Sciatic nerve (tissue), 2 donors: ENCODE measurements at regions not wholly inside any gene's neighbourhood (a gene's known extent, or its start where the extent isn't known, plus 50 kb on each side); places are given as distances from the start of the nearest gene placed in this dataset.
"Not testable (repeated sequence)": the region's sequence is repeated elsewhere in the genome, so short reads cannot be mapped to it uniquely, and the experiment has no call there.

ENCODE experiments used
- ATAC-seq: fragments of 200-7000 bp; cut with Tn5 transposase; one replicate; pipeline ENCODE4 v1.9.1; 2020; ENCODE audit warnings: mild to moderate bottlenecking, moderate library complexity
- DNase-seq: peaks from one replicate; pipeline ENCODE4 v3.0.0-alpha.2; 2020; ENCODE audit warnings: low spot score
- intact Hi-C: fragments of 100-400 bp; cut with DNase I; formaldehyde crosslinking; loops from one replicate; pipeline ENCODE4 v1.14.2; 2022
- donor health status: DM: no; HTN: no; CAD: no.
- donor health status: DM: no; HTN: no; CAD: no.

DNA sequence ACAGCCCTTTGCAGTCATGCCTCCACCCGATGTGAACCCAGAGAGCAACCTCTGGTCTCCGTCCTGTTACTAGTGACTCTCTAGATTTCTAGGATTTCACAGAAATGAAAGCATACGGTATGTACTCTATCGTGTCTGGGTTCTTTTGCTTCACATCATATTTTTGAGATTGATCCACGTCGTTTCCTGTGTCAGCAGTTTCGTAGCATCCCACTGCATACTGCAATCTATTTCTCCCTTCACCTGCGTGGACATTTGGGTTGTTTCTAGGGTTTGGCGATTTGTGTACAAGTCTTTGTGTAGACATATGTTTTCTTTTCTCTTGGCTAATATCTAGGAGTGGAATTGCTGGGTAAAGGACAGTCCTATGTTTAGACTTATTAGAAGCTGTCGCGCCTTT lies 119.8 kb upstream of the PCBD1 start:
- intact Hi-C loops: no loop called here
- no peak for DNase-seq
- no peak for ATAC-seq

DNA sequence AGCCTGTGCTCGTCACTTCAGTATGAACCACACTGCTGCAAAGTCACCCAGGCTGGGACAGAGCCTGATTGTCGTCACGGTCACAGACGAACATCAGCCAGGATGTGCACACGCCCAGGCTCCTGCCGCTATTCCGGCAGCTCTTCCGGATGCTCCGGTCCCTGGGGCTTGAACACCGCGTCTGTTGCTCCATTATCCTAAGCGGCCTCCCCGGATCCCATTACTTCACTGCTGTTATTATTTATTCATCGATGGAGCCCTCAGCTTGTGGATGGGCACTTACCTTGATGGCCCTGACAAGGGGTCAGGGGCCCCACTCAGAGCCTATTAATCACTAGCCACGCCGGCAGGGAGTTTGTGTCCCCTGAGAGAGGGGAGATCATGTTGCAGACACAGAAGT lies 120.8 kb upstream of the PCBD1 start:
- DNase-seq (no peak), ATAC-seq (no peak)
- intact Hi-C loops: no loop called here

DNA sequence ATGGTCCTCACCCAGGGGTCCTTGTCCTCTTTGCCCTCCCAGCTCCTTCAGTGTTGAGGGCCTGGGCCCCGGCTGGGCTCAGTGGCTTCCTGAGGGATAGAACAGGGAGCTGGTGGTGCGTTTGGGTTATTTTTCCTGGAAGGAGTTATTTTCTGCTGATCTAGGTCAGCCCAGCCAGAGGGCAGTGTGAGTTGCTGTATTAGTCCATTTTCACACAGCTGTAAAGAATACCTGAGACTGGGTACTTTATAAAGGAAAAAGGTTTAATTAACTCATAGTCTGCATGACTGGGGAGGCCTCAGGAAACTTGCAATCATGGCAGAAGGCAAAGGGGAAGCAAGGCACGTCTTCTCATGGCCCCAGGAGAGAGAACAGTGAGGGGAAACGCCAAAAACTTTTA lies 122.4 kb upstream of the PCBD1 start:
- intact Hi-C loops: no loop called here
- no peak for ATAC-seq
- no peak for DNase-seq

DNA sequence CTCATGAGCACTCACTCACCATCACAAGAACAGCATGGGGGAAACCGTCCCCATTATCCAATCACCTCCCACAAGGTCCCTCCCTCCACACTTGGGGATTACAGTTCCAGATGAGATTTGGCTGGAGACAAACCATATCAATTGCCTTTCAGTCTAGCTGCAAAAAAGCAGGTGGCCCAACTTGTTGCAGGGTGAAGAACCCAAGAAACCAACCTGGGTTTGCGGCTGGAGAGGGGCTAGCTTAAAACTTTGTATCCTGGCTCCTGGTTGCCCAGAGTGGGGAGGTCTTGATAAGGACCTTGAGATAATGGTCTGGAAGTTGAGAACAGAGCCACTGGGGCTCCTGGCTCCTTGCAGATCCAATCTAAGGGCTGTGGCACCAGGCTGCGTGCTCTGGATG lies 122.8 kb upstream of the PCBD1 start:
- DNase-seq: no peak
- intact Hi-C loops: no loop called here

DNA sequence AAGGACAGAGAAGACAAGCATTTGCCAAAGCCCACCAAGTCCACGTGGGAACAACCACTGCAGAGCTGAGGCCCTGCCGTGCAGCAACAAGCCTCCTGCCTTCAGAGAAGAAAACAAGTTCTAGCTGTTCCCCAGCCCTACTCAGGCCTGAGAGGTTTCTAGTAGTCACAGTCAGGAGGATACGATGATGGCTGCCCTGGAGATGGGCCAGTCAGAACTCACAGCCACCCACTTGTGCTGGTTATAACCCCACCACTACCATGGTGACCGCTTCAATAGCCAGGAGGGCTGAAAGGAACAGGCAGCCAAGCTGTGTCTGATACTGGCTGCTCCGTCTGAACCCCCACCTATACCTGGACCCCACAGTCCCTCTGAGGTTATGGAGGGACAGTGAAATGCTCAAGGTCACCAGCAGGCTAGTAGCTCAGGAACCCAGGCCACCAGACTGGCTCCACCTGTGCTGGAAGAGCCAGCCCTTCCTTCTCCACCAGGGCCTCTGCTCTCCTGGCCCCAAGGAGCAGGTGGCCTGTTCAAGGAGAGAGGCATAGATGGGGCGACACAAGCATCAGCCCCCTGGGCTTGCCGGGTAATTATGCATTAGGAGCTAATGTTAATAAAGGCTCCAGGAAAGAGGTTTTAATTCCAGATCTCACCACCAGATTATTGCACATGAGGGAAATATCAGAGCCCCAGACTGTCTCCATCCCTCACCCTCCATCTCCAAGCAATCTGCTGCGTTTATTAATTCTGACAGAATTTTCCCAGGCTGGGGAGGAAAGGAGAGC lies 125.8 kb upstream of the PCBD1 start:
- DNase-seq: no peak
- ATAC-seq: no peak
- intact Hi-C loops: no loop called here

More for the DNA sequence above, 122.8 kb upstream of the PCBD1 start:
- no peak for ATAC-seq

DNA sequence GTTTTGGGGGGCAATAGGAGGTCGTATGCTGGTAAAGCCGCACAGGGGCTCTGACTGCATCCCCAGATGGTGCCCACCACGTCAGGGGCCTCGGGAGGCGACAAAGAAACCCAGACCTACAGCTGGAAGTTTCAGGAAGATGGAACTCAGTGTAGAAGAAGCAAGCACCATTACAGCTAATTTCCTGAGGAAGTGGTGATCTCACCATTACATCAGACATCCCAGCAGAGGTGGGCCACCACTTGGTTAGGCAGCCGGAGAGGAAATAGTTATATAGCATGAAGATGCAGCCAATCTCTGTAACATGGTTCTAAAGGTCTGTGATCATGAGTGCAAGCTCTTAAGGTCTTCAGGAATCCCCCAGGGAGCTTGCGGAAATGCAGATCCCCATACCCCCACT lies 127.3 kb upstream of the PCBD1 start:
- intact Hi-C loops: no loop called here
- no peak for ATAC-seq

DNA sequence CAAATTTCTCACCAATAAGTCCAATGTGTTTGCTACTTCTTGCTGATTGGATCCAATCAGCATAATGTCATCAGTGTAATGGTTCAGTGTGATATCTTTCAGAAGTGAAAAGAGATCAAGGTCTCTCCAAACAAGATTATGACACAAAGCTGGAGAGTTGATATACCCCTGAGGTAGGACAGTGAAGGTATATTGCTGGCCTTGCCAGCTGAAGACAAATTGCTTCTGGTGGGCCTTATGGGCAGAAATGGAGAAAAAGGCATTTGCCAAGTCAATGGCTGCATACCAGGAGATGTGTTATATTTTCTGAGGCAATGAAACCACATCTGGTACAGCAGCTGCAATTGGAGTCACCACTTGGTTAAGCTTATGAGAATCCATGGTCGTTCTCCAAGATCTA lies 131.7 kb upstream of the PCBD1 start:
- ATAC-seq, intact Hi-C loops, DNase-seq: not testable (repeated sequence)

More for the DNA sequence above, 127.3 kb upstream of the PCBD1 start:
- no peak for DNase-seq

DNA sequence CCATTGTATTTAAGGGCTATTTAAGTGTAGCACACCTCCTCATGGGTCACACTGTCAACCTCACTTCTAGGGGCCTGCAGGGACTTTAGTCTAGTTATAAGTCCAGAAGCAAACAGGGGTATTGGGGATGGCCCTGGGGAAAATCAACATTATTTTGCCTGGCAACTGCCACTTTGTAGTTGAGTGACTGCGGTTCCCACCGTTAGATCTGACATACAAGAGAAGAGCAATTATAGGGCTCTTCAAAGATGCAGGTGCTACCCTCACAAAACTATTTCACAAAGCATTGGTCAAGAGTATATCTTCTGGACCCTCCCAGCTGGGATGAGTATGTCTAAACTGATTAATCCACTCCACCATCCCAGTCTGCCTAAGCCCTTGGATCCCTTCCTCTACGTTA lies 133.0 kb upstream of the PCBD1 start:
- ATAC-seq (no peak), DNase-seq (no peak)
- intact Hi-C loops: no loop called here

DNA sequence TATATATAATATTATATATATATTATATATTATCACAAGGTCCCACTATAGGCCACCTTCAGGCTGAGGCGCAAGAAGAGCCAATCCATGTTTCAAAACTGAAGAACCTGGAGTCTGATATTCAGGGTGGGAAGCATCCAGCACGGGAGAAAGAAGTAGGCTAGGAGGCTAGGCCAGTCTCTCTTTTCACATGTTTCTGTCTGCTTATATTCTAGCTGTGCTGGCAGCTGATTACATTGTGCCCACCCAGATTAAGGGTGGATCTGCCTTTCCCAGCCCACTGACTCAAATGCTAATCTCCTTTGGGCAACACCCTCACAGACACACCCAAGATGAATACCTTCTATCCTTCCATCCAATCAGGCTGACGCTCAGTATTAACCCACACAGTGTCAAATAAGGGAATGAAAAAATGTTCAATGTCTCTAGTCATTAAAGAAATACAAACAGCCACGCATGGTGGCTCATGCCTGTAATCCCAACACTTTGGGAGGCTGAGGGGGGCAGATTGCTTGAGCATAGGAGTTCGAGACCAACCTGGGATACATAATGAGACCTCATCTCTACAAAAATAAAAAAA lies 135.4 kb upstream of the PCBD1 start:
- intact Hi-C loops: no loop called here
- DNase-seq: no peak
- no peak for ATAC-seq

DNA sequence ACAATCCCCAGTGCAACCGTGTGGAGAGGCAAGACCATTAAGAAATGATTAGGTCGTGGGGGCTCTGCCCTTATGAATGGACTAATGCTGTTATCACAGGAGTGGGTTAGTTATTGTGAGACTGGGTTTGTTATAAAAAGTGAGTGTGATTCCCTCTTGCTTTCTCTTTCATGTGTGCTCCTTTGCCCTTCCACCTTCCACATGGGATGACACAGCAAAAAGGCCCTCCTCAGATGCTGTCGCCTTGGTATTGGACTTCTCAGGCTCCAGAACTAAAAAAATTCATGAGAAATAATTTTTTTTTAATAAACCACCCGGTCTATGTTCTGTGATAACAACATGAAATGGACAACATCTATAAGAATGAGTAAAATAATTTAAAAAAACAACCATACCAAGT lies 136.1 kb upstream of the PCBD1 start:
- intact Hi-C loops: no loop called here
- DNase-seq (no peak), ATAC-seq (no peak)

DNA sequence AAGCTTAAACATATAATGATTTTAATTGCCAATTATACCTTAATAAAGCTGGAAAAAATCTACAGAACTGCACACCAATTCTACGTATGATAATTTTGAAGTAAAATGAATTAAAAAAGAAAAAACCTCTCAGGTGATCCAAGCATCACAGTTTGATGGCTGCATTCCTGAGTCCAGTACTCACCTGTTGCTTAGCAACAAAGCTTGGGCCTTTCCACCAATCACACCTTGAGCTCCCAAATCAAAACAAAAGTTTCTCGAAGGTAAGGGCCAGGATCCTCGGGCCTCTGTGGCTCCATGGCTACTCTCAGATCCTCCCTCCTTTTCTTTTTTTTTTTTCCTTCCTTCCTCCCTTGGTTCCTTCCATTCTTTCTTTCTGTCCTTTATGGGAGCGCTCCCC lies 137.2 kb upstream of the PCBD1 start:
- intact Hi-C loops: no loop called here
- DNase-seq (no peak), ATAC-seq (no peak)

DNA sequence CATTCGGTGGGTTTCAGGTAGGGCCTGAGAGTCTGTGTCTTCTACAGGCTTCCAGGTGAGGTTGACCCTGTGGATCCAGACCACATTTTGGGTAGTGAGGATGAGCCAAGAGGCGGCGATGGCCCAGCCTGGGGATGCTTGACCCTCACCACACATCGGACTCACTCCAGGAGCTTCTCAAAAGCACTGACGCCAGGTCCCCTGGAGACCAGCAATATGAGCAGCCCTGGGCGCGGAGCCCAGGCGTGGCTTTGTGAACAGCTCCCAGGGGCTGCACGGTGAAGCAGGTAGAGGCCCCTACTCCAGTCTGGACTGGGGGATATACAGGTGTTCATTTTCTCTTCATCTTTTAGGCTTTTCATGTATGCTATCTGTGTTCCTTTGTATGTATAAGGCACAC lies 139.7 kb upstream of the PCBD1 start:
- DNase-seq (no peak), ATAC-seq (no peak)
- intact Hi-C loops: no loop called here

DNA sequence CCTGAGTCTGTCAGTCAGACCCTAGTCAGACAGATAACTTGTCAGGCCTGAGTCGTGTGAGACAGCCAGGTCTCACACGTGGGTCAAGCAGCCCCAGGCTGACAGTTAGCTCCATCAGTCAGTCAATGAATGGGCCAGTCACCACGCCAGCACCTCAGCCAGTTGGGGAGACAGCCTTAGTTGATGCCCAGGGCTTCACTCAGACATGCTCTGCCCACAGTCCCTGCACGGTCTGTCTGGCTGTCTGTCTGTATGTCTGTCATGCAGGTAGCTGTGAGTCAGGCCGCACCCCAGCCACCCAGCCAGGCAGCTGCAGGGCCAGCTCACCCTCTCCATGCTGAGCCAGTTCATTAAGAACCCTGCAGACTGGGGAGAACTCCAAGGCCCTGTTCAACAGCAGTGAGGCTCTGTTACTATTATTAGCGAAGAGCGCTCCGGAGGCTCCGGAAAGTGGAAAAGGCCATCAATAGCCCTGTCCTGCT lies 141.1 kb upstream of the PCBD1 start:
- intact Hi-C loops: no loop called here
- ATAC-seq (no peak), DNase-seq (no peak)

DNA sequence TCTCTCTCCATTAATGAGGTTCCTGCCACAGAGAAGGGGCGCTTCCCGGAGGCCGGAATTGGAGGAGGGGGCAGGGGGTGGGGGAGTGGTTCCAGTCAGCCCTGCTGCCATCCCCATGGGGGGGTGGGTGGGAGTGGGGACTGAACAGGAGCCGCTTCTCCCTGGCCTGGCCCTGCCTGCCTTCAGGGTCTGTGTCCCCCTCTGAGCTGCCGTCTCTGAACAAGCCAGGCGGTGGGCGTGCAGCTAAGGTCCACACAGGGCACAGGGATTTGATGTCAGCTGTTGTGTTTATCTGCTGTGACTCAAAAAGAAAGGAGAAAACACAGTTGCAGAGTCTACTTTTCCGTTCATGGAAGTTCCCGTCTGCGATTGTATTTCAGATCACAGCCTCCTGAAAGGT lies 141.5 kb upstream of the PCBD1 start:
- intact Hi-C loops: no loop called here
- ATAC-seq (no peak), DNase-seq (no peak)

DNA sequence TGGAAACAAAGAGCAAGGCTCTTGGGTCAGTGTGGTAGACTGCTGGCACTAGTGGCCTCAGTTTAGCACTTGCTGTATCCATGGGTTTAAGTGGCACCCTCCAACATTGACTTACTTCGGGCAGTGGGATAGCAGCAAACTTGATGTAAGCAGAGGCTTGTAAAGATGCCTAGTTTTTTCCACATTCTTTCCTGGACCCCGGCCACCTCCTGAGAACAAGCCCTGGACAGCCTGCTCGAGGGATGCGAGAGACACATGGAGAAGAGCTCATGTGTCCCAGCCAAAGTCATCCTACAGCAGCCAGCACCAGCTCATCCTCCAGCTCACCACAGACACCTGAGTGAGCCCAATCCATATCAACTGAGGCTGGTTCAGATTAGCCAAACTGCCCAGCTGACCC lies 142.7 kb upstream of the PCBD1 start:
- DNase-seq (no peak), ATAC-seq (no peak)
- intact Hi-C loops: no loop called here

DNA sequence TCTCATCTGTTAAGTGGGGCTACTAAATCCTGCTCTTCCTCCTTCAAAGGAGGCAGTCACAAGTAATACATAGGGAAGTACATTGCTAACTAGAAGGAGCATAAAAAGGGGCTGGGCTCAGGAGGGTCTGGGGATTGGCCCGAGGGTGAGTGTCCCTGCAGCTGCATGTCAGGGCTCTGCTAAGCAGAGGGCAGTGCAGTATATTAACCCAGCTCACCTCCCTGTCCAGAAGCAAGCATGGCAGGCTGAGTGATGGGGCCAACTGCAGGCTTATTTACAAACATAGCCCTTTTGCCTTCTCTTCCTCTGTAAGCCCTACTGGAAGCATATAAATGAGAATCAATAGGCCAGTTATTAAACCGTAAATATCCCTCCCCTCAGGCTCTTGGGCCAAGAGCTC lies 143.2 kb upstream of the PCBD1 start:
- intact Hi-C loops: no loop called here
- DNase-seq (no peak), ATAC-seq (no peak)

DNA sequence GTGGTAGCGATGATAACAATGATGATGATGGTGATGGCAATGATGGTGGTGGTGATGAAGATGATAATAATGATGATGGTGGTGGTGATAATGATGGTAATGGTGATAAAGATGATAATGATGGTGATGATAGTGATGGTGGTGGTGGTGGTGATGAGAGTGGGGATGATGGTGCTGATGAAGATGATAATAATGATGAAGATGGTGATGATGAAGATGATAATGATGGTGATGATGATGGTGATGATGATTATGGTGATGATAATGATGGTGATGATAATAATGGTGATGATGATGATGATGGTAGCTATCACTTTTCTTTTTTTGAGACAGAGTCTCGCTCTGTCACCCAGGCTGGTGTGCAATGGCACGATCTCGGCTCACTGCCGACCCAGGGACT lies 144.5 kb upstream of the PCBD1 start:
- no peak for ATAC-seq
- intact Hi-C loops: no loop called here

DNA sequence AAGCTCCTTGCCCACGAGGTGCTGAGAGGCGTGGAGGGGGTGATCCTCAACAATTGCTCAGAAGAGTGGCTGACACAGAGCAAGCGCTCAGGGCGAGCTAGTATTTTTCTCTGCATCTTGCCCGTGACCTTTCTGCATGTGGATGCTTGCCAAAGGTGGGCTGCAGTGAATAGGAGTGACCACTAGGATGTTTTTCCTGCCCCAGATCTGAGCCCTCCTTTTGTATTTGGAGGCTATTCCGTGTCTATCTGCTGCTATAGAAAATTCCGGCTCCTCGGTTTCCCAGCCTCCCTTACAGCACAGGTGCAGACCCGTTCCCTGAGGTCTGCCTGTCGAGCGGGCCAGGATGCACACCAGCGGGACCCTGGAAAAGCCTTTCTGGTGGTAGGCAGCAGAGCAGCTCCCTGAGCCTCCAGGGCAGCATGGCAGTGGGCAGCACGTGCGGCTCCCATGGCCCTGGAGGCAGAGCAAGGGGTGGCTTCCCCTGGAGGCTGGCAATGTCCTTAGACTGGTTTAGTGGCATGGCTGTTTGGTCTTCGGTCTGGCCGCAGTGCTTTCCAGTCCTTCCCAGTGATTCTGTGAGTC lies 145.1 kb upstream of the PCBD1 start:
- DNase-seq: no peak
- intact Hi-C loops: no loop called here
- no peak for ATAC-seq

More for the DNA sequence above, 144.5 kb upstream of the PCBD1 start:
- no peak for DNase-seq

DNA sequence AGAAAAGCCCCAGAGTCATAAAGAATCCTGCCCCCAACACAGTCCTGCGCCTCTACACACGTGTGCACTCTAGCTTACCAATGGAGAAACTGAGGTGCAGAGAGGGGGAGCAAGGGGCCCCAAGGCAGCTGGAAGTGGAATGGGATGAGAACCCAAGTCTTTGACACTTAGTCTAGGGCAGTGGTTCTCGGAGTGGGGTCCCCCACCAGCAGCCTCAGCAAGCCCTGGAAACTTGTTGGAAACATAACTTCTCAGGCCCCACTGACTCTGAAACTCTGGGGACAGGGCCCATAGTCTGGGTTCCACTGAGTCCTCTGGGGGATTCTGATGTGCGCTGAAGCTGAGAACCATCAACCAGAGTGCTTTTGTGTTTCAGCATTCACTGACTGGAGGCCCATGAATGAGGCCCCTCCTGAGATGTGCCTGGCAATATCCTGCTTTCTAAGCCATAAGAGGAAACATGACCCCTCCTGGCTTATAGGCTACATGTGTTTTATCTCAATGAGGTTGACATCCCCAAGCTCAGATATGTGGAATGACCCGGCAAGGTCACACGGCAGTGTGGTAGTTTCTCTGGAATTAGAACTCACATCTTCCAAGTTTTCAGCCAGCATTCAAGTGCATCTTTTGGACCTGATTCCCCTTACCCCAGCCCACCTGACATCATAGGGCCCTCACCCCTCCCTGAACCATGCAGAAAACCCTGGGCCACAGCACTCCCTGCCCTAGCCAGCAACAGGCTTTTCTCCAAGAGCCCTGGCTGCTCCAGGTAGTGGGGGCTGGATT lies 147.3 kb upstream of the PCBD1 start:
- intact Hi-C loops: no loop called here
- DNase-seq: no peak
- no peak for ATAC-seq
